H7 (cell line): ENCODE measurements at regions not wholly inside any gene's neighbourhood (a gene's known extent, or its start where the extent isn't known, plus 50 kb on each side); places are given as distances from the start of the nearest gene placed in this dataset.
A peak's percentile ranks its signal among the peaks of the same experiment; 100 is the strongest.

Experiments used
- DNase-seq: peaks from one replicate; pipeline ENCODE4 v3.0.0; 2012
- H3K27me3 ChIP-seq: 2 replicates; pipeline ENCODE4 v1.6.0; 2011; ENCODE audit warnings: mild to moderate bottlenecking, low read length; ENCODE audit not compliant: control insufficient read depth, insufficient read depth
- H3K36me3 ChIP-seq: replicated peaks from 2 replicates; pipeline ENCODE4 v1.5.1; 2011; ENCODE audit warnings: low read length; ENCODE audit not compliant: control insufficient read depth, insufficient read depth
- H3K4me3 ChIP-seq: 2 replicates; pipeline ENCODE4 v1.5.1; 2011; ENCODE audit warnings: low read depth, mild to moderate bottlenecking, control low read depth, low read length, moderate library complexity; ENCODE audit not compliant: insufficient read depth

DNA sequence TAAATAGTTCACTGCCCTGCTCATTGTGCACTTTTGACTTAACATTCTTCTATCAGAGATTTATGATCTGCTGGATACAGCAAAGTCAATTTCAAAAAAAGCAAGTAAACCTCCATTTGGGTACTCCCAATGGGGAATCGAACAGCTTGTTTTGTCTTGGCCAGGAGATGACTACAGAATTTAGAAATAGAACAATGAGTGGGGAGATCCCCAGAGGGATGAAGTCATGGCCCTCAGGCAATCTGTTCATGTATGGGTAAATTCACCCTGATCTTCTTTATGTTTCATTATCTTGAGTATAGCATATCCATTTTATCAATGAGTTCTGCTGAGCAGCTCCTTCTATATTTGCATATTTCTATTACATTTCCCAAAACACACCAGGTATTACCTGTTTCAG, 1681.9 kb downstream of the HACE1 start:
- no peak for DNase-seq

GRCh38 chr6:103175056-103175455, 1684.7 kb downstream of the HACE1 start:
- H3K27me3 ChIP-seq, result no peaks in the 10 kb centered on the region

More for the DNA sequence above, 1681.9 kb downstream of the HACE1 start:
- Histone ChIP-seq H3K36me3 (no peaks in the 10 kb centered on the region), H3K4me3 (no peak overlapping the region), H3K27me3 (no peaks in the 10 kb centered on the region)

GRCh38 chr6:103167345-103168071, 1692.2 kb downstream of the HACE1 start:
- no peak overlapping the region for H3K4me3 ChIP-seq
- H3K36me3 ChIP-seq, result no peaks in the 10 kb centered on the region
- no peak for DNase-seq
- H3K27me3 ChIP-seq, result no peaks in the 10 kb centered on the region

More at GRCh38 chr6:103175056-103175455, 1684.7 kb downstream of the HACE1 start:
- no peak for DNase-seq
- Histone ChIP-seq H3K4me3 (no peak overlapping the region), H3K36me3 (no peaks in the 10 kb centered on the region)

DNA sequence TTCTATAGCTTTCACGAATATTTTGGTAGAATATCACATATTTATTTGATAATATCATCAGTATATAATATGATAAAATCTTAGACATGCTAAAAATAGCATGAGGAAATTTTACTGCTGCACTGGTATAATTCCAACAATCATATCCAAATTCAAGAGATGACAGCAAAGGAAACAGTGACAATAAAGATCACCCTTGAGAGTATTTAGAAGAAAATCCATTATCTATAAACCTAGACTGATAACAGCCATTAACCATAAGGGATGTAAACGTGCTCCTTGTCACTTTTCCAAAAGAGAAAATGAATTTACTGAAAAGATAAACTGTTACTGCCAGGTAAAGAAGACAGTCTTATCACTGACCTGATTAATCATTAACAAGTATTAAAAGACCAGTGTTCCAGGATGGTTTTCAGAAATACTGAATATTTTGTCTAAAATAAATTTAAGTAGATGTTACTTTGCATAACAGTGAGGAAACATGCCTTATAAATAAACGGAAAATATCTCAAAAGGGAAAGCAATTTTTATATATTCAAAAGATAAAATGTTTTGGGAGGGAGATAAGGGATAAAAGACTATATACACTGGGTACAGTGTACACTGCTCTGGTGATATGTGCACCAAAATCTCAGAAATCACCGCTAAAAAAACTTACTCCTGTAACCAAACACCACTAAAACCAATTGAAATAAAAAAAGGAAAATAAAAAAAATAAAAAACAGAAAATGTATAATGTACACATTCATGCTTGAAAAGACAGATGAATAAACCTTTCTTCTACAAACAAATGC, 1704.7 kb downstream of the HACE1 start:
- Histone ChIP-seq H3K27me3 (no peaks in the 10 kb centered on the region), H3K36me3 (no peaks in the 10 kb centered on the region), H3K4me3 (no peak overlapping the region)
- DNase-seq, result no peak

- Histone ChIP-seq H3K27me3 (no peaks in the 10 kb centered on the region), H3K36me3 (no peaks in the 10 kb centered on the region), H3K4me3 (no peak overlapping the region)
- no peak for DNase-seq
Observed at GRCh38 chr6:103153016-103153415, 1706.7 kb downstream of the HACE1 start.

- H3K27me3 ChIP-seq, result no peaks in the 10 kb centered on the region
- H3K36me3 ChIP-seq, result no peaks in the 10 kb centered on the region
- DNase-seq, result no peak
- no peak overlapping the region for H3K4me3 ChIP-seq
Observed at GRCh38 chr6:103142902-103143301, 1716.8 kb downstream of the HACE1 start.

DNA sequence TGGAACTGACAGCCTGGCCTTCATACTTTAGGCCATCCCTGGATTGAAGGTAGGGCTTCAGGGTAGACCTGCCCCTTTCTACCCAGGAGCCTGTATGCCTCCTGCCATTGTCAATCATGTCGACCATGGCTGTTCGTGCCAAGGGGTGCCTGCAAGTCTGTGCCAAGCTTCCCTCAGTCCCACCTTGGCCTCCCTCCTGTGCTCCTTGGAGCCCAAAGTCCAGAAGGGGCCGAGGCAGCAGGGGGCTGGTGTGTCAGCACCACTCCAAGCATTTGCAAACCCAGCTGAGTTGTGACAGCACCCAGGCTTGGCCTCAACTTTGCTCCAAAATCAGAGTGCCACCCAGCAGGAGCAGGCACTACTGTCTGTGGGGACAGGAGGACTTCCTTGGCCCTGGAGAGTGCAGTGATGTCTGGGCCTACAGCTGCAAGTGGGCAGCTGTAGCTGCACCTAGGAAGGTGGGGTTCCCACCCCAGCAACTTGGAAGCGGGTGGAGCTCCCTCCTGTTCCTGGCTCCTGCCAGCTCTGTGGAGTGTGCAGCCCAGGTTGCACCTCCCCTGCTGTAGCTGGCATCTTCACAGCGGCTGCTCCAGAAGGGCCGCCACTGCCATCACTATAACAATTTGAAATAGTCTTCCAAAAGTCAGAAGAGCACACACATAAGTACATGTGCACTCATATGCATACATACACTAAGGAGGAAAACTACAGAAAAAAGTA, 1719.3 kb downstream of the HACE1 start:
- H3K36me3 ChIP-seq, result no peaks in the 10 kb centered on the region
- no peaks in the 10 kb centered on the region for H3K27me3 ChIP-seq
- H3K4me3 ChIP-seq, result no peak overlapping the region
- no peak for DNase-seq

GRCh38 chr6:103139377-103139776, 1720.3 kb downstream of the HACE1 start:
- Histone ChIP-seq H3K4me3 (no peak overlapping the region), H3K27me3 (no peaks in the 10 kb centered on the region), H3K36me3 (no peaks in the 10 kb centered on the region)
- no peak for DNase-seq

- no peaks in the 10 kb centered on the region for H3K27me3 ChIP-seq
- DNase-seq, result no peak
Observed at GRCh38 chr6:103124471-103124870, 1731.0 kb downstream of the GRIK2 start.

DNA sequence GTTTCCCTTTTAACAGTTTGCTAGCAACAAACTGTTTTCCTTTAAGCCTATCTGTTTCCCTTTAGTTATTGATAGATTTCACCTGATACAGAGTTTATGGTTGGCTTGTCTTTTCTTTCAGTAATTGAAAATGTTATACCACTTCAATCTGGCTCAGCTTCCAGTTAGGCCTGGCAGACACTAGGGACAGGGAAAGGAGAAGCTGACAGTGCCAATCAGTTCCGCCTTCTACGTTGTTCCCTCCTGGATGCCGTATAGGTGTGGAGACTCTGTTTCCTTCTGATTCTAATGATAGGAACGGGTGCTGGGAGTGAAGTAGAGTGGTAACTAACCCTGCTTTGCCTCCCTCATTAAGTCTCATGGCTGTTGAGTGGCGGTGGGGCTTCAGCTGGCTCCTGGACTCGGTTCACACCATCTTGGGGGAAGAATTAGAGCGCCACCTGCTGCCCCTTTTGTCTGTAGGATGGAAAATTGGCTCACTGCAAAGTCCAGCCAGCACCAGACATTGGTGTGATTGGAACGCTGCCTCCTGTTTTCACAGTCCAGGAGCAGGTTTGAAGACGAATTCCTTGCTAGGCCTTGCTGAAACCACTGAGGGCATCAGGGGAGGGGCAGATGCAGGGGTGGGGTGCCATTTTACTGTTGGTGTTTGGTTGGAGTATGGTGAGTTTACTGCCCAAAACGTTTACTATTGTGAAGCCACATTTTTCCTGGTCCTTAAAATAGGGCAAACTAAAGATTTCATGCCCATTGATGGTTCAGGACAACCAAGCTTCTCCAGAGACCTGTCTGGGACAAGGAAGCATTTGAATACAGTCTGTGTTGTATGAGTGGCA, 1729.5 kb downstream of the GRIK2 start:
- DNase-seq, result peak; percentile 16
- Histone ChIP-seq H3K4me3 (no peak overlapping the region), H3K36me3 (no peaks in the 10 kb centered on the region), H3K27me3 (no peaks in the 10 kb centered on the region)

More at GRCh38 chr6:103124471-103124870, 1731.0 kb downstream of the GRIK2 start:
- Histone ChIP-seq H3K36me3 (no peaks in the 10 kb centered on the region), H3K4me3 (no peak overlapping the region)

DNA sequence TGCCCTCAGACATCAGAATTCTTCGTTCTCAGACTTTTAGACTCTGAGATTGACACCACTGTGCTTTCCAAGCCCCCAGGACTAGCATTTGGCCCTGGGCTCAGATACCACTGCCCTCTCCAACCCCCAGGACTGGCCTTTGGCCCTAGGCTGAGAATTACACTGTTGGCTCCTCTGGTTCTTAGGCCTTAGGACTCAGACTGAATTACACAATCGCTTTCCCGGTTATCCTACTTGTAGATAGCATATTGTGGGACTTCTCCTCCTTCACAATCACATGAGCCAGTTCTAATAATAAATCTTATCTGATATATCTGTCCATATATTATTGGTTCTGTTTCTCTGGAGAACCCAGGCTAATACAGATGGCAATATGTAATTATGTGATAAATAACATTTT, 1725.5 kb downstream of the GRIK2 start:
- Histone ChIP-seq H3K27me3 (no peaks in the 10 kb centered on the region), H3K36me3 (no peaks in the 10 kb centered on the region), H3K4me3 (no peak overlapping the region)
- no peak for DNase-seq

- no peaks in the 10 kb centered on the region for H3K36me3 ChIP-seq
- no peak for DNase-seq
- no peak overlapping the region for H3K4me3 ChIP-seq
- H3K27me3 ChIP-seq, result no peaks in the 10 kb centered on the region
Observed at GRCh38 chr6:103114582-103114981, 1721.1 kb downstream of the GRIK2 start.

GRCh38 chr6:103113416-103113815, 1719.9 kb downstream of the GRIK2 start:
- DNase-seq, result no peak
- H3K36me3 ChIP-seq, result no peaks in the 10 kb centered on the region
- no peaks in the 10 kb centered on the region for H3K27me3 ChIP-seq
- H3K4me3 ChIP-seq, result no peak overlapping the region

- DNase-seq, result no peak
- H3K27me3 ChIP-seq, result no peaks in the 10 kb centered on the region
- H3K4me3 ChIP-seq, result no peak overlapping the region
- H3K36me3 ChIP-seq, result no peaks in the 10 kb centered on the region
Observed at GRCh38 chr6:103107985-103108384, 1714.5 kb downstream of the GRIK2 start.
